ENCODE measurements at regions not wholly inside any gene's neighbourhood (a gene's known extent, or its start where the extent isn't known, plus 50 kb on each side); places are given as distances from the start of the nearest gene placed in this dataset.

DNA sequence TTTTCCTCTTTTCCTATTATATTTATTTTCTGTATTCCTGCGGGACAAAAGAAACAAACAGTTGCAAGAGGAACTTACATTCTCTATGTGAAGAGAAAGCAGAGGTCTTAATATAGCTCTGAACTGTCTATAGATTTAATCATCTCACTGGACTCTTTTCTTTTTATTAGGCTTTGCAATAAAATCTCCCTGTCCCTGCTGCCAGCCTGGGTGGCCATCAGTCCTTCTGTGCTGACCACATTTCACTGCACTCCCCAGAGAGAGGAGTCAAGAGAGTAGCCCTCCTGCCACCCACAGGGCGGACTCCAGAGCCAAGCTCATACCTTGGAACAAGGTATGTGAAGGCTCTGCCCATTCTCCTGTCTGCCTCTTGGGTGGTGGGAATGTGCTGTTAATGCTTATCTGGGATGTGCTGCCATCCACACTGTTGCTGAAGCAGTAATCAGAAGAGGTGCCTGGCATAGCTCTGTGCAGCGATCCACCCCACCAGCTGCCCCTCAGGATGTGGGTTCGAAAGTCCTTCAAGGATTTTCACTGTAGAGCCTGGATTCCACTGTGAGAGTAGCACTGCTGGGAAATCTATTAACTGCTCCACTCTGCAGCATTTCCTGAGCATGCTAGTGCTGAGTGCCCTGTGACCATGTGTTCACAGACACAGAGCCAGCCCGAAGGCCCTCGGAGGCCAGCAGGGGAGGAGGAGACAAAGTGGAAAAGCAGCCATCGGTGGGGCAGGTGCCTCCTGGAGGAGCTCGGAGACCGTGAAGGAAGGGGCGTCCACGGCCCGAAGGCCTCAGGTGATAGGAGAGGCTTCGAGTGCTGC is 334.6 kb downstream of the MED10 start:
- TF ChIP-seq, protein P1, sequence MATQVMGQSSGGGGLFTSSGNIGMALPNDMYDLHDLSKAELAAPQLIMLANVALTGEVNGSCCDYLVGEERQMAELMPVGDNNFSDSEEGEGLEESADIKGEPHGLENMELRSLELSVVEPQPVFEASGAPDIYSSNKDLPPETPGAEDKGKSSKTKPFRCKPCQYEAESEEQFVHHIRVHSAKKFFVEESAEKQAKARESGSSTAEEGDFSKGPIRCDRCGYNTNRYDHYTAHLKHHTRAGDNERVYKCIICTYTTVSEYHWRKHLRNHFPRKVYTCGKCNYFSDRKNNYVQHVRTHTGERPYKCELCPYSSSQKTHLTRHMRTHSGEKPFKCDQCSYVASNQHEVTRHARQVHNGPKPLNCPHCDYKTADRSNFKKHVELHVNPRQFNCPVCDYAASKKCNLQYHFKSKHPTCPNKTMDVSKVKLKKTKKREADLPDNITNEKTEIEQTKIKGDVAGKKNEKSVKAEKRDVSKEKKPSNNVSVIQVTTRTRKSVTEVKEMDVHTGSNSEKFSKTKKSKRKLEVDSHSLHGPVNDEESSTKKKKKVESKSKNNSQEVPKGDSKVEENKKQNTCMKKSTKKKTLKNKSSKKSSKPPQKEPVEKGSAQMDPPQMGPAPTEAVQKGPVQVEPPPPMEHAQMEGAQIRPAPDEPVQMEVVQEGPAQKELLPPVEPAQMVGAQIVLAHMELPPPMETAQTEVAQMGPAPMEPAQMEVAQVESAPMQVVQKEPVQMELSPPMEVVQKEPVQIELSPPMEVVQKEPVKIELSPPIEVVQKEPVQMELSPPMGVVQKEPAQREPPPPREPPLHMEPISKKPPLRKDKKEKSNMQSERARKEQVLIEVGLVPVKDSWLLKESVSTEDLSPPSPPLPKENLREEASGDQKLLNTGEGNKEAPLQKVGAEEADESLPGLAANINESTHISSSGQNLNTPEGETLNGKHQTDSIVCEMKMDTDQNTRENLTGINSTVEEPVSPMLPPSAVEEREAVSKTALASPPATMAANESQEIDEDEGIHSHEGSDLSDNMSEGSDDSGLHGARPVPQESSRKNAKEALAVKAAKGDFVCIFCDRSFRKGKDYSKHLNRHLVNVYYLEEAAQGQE (IDR thresholded peaks at IDR 0.05; ENCODE audit: low read depth): no peak
- TF ChIP-seq CEBPB (IDR thresholded peaks at IDR 0.05): no peak
- TF ChIP-seq TAF1 (IDR thresholded peaks at IDR 0.05; ENCODE audit: low read depth): no peak
- TF ChIP-seq YY1 (IDR thresholded peaks at IDR 0.05; ENCODE audit: low read depth): no peak
- no peak for TF ChIP-seq FOXM1 (IDR thresholded peaks at IDR 0.05; ENCODE audit: borderline replicate concordance, low read depth)
